Peyer's patch (tissue), 4 donors: ENCODE measurements at regions not wholly inside any gene's neighbourhood (a gene's known extent, or its start where the extent isn't known, plus 50 kb on each side); places are given as distances from the start of the nearest gene placed in this dataset.

Source experiments
- CTCF ChIP-seq, 6 experiments: fragments of 450-650 bp in 4 of 6; fragments of 200-600 bp in 2 of 6; sonication (generic) in 1 of 6; IDR thresholded peaks; one replicate each; pipeline ENCODE4 v1.5.1; 2017 to 2019; ENCODE audit warnings: antibody characterized with exemption in 6 of 6, mild to moderate bottlenecking in 3 of 6, moderate library complexity in 1 of 6
- POLR2A ChIP-seq, 2 donors: fragments of 450-650 bp; IDR thresholded peaks; one replicate each; pipeline ENCODE4 v1.5.1; 2017; ENCODE audit warnings: antibody characterized with exemption in 2 of 2, mild to moderate bottlenecking in 2 of 2, moderate library complexity in 2 of 2

GRCh38 chr12:89167986-89168385 lies 184.3 kb downstream of the DUSP6 start:
- TF ChIP-seq CTCF (IDR thresholded peaks at IDR 0.05) (no peak), POLR2A (IDR thresholded peaks at IDR 0.05) (no peak)
